Keratinocyte (primary cell): ENCODE measurements at regions not wholly inside any gene's neighbourhood (a gene's known extent, or its start where the extent isn't known, plus 50 kb on each side); places are given as distances from the start of the nearest gene placed in this dataset.
"Not testable (repeated sequence)": the region's sequence is repeated elsewhere in the genome, so short reads cannot be mapped to it uniquely, and the experiment has no call there.

Experiments
- DNase-seq: peaks from one replicate; pipeline ENCODE4 v3.0.0-alpha.2; 2011; ENCODE audit warnings: low read depth, missing footprints, low spot score
- FAIRE-seq: peaks from 2 replicates; lab custom pipeline; 2011; peaks lifted over from hg19 to GRCh38; lab: Jason Lieb, UNC
- H2AFZ ChIP-seq: 2 replicates; pipeline ENCODE4 v1.6.0; 2012; ENCODE audit warnings: low read length, control low read depth, inconsistent platforms; ENCODE audit not compliant: control insufficient read depth
- H3K27ac ChIP-seq: 2 replicates; pipeline ENCODE4 v1.5.1; 2011; ENCODE audit warnings: low read length; ENCODE audit not compliant: control insufficient read depth, insufficient read depth
- H3K27me3 ChIP-seq: 3 replicates; pipeline ENCODE4 v1.6.0; 2011; ENCODE audit warnings: low read length; ENCODE audit not compliant: control insufficient read depth, insufficient read depth; ENCODE audit errors: extremely low read depth
- H3K36me3 ChIP-seq, 2 experiments: 2 replicates in 1 of 2; 3 replicates in 1 of 2; pipeline ENCODE4 v1.5.1; 2011; ENCODE audit warnings: low read length in 2 of 2, mild to moderate bottlenecking in 1 of 2; ENCODE audit not compliant: control insufficient read depth in 2 of 2, insufficient read depth in 2 of 2; ENCODE audit errors: extremely low read depth in 1 of 2
- H3K4me1 ChIP-seq: 3 replicates; pipeline ENCODE4 v1.5.1; 2011; ENCODE audit warnings: low read length; ENCODE audit not compliant: control insufficient read depth, insufficient read depth; ENCODE audit errors: extremely low read depth
- H3K4me2 ChIP-seq: 3 replicates; pipeline ENCODE4 v1.6.0; 2011; ENCODE audit warnings: low read depth, low read length; ENCODE audit not compliant: control insufficient read depth, insufficient read depth; ENCODE audit errors: extremely low read depth
- H3K4me3 ChIP-seq, 3 experiments: fragments of 200-600 bp in 1 of 3; sonication (generic) in 1 of 3; 2 replicates in 2 of 3; 3 replicates in 1 of 3; pipeline ENCODE4 v1.5.1; 2011 to 2016; ENCODE audit warnings: low read length in 3 of 3, mild to moderate bottlenecking in 3 of 3, control low read depth in 2 of 3, inconsistent platforms in 1 of 3, low read depth in 1 of 3, mixed read lengths in 1 of 3, mixed run types in 1 of 3, moderate library complexity in 1 of 3; ENCODE audit not compliant: control insufficient read depth in 2 of 3, insufficient read depth in 2 of 3; ENCODE audit errors: extremely low read depth in 1 of 3
- H3K79me2 ChIP-seq: 2 replicates; pipeline ENCODE4 v1.6.0; 2012; ENCODE audit warnings: low read length; ENCODE audit not compliant: control insufficient read depth, insufficient read depth
- H3K9ac ChIP-seq: 3 replicates; pipeline ENCODE4 v1.6.0; 2011; ENCODE audit warnings: low read length; ENCODE audit not compliant: control insufficient read depth, insufficient read depth; ENCODE audit errors: extremely low read depth
- H3K9me1 ChIP-seq: 3 replicates; pipeline ENCODE4 v1.6.0; 2011; ENCODE audit warnings: low read length; ENCODE audit not compliant: control insufficient read depth, insufficient read depth; ENCODE audit errors: extremely low read depth
- H3K9me3 ChIP-seq: 2 replicates; pipeline ENCODE4 v1.5.1; 2012; ENCODE audit warnings: low read depth, low read length; ENCODE audit not compliant: control insufficient read depth
- H4K20me1 ChIP-seq: 3 replicates; pipeline ENCODE4 v1.6.0; 2011; ENCODE audit warnings: low read length; ENCODE audit not compliant: control insufficient read depth, insufficient read depth; ENCODE audit errors: extremely low read depth
- EZH2 ChIP-seq: IDR thresholded peaks from one replicate; pipeline ENCODE4 v1.6.1; 2012; ENCODE audit warnings: inconsistent platforms, mild to moderate bottlenecking, low read length, moderate library complexity
- dilution Hi-C: fragments of 300-500 bp; cut with MboI; formaldehyde crosslinking; loops from one replicate; pipeline ENCODE4 v1.7.0; 2020; ENCODE audit warnings: low sequenced_read_pairs; ENCODE audit not compliant: extremely low pct_ligation_motif_present
- TF ChIP-seq, protein P1 (sequence below), 3 experiments: IDR thresholded peaks in 1 of 3; conservative IDR thresholded peaks in 1 of 3; optimal IDR thresholded peaks in 1 of 3; 2 replicates in 2 of 3; 3 replicates in 1 of 3; pipeline versions ENCODE3 to v1.5.1; 2011; ENCODE audit warnings: low read length in 3 of 3, mild to moderate bottlenecking in 3 of 3, moderate library complexity in 2 of 3, control low read depth in 1 of 3, inconsistent platforms in 1 of 3; ENCODE audit not compliant: insufficient read depth in 2 of 3; ENCODE audit errors: extremely low read depth in 1 of 3

DNA sequence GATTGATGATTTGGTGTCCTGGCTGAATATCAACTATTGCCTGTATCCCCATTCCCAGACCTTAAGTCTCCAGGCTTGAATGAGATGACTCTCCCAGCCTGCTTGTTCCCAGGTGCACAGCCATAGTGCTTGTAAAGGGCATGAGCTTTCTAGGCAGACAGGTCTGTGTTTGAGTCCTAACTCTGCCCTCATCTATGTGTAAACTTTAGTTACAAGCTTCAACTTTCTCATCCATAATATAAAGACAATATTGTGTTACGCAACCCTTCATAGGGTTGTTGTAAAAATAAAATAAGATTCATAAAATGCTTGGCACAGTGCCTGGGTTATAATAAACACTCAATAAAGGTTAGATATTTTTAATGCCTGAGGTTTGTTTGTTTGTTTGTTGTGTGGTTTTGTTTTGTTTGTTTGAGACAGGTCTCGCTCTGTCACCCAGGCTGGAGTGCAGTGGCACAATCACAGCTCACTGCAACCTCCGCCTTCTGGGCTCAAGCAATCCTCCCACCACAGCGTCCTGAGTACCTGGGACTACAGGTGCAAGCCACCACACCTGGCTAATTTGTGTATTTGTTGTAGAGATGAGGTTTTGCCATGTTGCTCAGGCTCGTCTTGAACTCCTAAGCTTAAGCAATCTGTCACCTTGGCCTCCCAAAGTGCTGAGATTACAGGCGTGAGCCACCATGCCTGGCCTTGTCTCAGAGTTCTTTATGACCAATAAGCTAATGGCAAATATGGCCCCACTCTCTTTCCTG is 89.4 kb upstream of the MAPRE2 start:
- Histone ChIP-seq H3K4me1 (no peaks in the 10 kb centered on the region), H3K79me2 (no peaks in the 10 kb centered on the region), H3K36me3 (no peaks in the 10 kb centered on the region), H3K4me2 (no peak overlapping the region), H3K9ac (no peak overlapping the region), H3K9me1 (no peaks in the 10 kb centered on the region), H3K27me3 (no peaks in the 10 kb centered on the region), H3K9me3 (no peaks in the 10 kb centered on the region), H4K20me1 (no peaks in the 10 kb centered on the region), H3K27ac (no peak overlapping the region), H2AFZ (no peak overlapping the region), H3K4me3 (no peak overlapping the region)
- no peak for FAIRE-seq
- DNase-seq: no peak
- dilution Hi-C loops: no loop called here
- TF ChIP-seq, protein P1, sequence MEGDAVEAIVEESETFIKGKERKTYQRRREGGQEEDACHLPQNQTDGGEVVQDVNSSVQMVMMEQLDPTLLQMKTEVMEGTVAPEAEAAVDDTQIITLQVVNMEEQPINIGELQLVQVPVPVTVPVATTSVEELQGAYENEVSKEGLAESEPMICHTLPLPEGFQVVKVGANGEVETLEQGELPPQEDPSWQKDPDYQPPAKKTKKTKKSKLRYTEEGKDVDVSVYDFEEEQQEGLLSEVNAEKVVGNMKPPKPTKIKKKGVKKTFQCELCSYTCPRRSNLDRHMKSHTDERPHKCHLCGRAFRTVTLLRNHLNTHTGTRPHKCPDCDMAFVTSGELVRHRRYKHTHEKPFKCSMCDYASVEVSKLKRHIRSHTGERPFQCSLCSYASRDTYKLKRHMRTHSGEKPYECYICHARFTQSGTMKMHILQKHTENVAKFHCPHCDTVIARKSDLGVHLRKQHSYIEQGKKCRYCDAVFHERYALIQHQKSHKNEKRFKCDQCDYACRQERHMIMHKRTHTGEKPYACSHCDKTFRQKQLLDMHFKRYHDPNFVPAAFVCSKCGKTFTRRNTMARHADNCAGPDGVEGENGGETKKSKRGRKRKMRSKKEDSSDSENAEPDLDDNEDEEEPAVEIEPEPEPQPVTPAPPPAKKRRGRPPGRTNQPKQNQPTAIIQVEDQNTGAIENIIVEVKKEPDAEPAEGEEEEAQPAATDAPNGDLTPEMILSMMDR (optimal IDR thresholded peaks at IDR 0.05 in 1 of 3, IDR thresholded peaks at IDR 0.05 in 1 of 3, conservative IDR thresholded peaks at IDR 0.05 in 1 of 3; ENCODE audit: extremely low read depth in 1 of 3, insufficient read depth in 2 of 3, low read length in 3 of 3): no peak
- no peak for TF ChIP-seq EZH2

DNA sequence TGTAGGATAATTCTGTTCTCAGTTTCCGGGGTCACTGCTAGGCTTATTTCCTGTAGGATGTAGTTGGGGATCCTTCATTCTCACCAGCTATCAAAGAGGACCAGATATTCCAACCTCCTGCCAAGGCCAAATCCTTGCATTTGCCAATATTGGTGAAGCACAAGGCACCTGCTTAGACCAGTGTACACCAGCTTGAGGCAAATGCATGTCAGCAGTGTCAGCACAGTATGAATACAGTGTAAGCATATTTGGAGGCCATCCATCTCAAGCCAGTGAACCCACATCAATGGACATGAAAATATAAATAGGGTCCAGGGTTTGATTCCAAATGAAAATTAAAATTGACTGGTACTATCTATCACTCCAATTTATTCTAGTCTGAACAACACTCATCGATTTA is 88.0 kb upstream of the MAPRE2 start:
- dilution Hi-C loops: no loop called here
- H2AFZ ChIP-seq: no peak overlapping the region
- no peaks in the 10 kb centered on the region for H3K79me2 ChIP-seq
- TF ChIP-seq, protein P1 (optimal IDR thresholded peaks at IDR 0.05 in 1 of 3, IDR thresholded peaks at IDR 0.05 in 1 of 3, conservative IDR thresholded peaks at IDR 0.05 in 1 of 3; ENCODE audit: extremely low read depth in 1 of 3, insufficient read depth in 2 of 3, low read length in 3 of 3): no peak
- TF ChIP-seq EZH2: no peak
- no peaks in the 10 kb centered on the region for H3K4me1 ChIP-seq
- H3K9me3 ChIP-seq: no peaks in the 10 kb centered on the region
- no peak overlapping the region for H3K27ac ChIP-seq
- no peaks in the 10 kb centered on the region for H3K27me3 ChIP-seq
- FAIRE-seq: no peak
- H3K4me2 ChIP-seq: no peak overlapping the region
- DNase-seq: no peak
- no peak overlapping the region for H3K4me3 ChIP-seq
- H4K20me1 ChIP-seq: no peaks in the 10 kb centered on the region
- H3K36me3 ChIP-seq: no peaks in the 10 kb centered on the region
- H3K9me1 ChIP-seq: no peaks in the 10 kb centered on the region
- H3K9ac ChIP-seq: no peak overlapping the region

DNA sequence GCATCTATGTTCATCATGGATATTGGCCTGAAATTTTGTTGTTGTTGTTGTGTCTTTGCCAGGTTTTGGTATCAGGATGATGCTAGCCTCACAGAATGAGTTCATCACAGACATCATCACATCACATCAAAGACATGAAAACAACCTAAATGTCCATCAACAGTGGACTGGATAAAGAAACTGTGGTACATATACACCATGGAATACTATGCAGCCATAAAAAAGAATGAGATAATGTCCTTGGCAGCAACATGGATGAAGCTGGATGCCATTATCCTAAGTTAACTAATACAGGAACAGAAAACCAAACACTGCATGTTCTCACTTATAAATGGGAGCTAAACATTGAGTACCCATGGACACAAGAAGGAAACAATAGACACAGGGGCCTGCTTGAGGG is 85.7 kb upstream of the MAPRE2 start:
- H3K27ac ChIP-seq, H3K4me1 ChIP-seq, H3K27me3 ChIP-seq, H3K4me2 ChIP-seq, H3K9me1 ChIP-seq, H3K9ac ChIP-seq, H4K20me1 ChIP-seq, H3K9me3 ChIP-seq, H3K36me3 ChIP-seq, DNase-seq, dilution Hi-C loops, H2AFZ ChIP-seq, FAIRE-seq, H3K4me3 ChIP-seq, H3K79me2 ChIP-seq: not testable (repeated sequence)
